OCI-LY3 (cell line): ENCODE measurements at regions not wholly inside any gene's neighbourhood (a gene's known extent, or its start where the extent isn't known, plus 50 kb on each side); places are given as distances from the start of the nearest gene placed in this dataset.
A peak's percentile ranks its signal among the peaks of the same experiment; 100 is the strongest.

ENCODE experiments used
- H2AFZ ChIP-seq: fragments of 200-600, 300-600 bp; shearing (Covaris generic); 2 replicates; pipeline ENCODE4 v1.6.0; 2014; ENCODE audit warnings: antibody characterized with exemption, low read depth, low read length
- H3K27ac ChIP-seq: fragments of 200-600, 300-600 bp; sonication (generic); 2 replicates; pipeline ENCODE4 v1.5.1; 2014; ENCODE audit warnings: mild to moderate bottlenecking, low read length, moderate library complexity, mixed read lengths
- H3K27me3 ChIP-seq: fragments of 200-600, 300-600 bp; sonication (generic); 2 replicates; pipeline ENCODE4 v1.6.1; 2014; ENCODE audit warnings: low read depth, low read length, mixed read lengths
- H3K36me3 ChIP-seq: fragments of 200-600, 300-600 bp; sonication (generic); replicated peaks from 2 replicates; pipeline ENCODE3; 2014; ENCODE audit warnings: low read depth, low read length, mixed read lengths
- H3K4me1 ChIP-seq: fragments of 300-600, 200-600 bp; sonication (generic); 2 replicates; pipeline ENCODE4 v1.6.1; 2014; ENCODE audit warnings: low read length, mixed read lengths
- H3K4me2 ChIP-seq: fragments of 200-600, 300-600 bp; sonication (generic); 2 replicates; pipeline ENCODE4 v1.6.1; 2014; ENCODE audit warnings: low read length, mixed read lengths
- H3K4me3 ChIP-seq: fragments of 300-600, 200-600 bp; sonication (generic); 2 replicates; pipeline ENCODE4 v1.5.1; 2014; ENCODE audit warnings: antibody characterized with exemption, mild to moderate bottlenecking, low read length, moderate library complexity
- H3K79me2 ChIP-seq: fragments of 300-600, 200-600 bp; shearing (Covaris generic); 2 replicates; pipeline ENCODE4 v1.6.1; 2014; ENCODE audit warnings: mild to moderate bottlenecking, low read length, mixed read lengths
- H3K9ac ChIP-seq: fragments of 300-600, 200-600 bp; shearing (Covaris generic); 2 replicates; pipeline ENCODE4 v1.6.0; 2014; ENCODE audit warnings: mild to moderate bottlenecking, low read length, moderate library complexity
- H3K9me3 ChIP-seq: fragments of 200-600, 300-600 bp; shearing (Covaris generic); 2 replicates; pipeline ENCODE4 v1.6.1; 2014; ENCODE audit warnings: low read length, mixed read lengths; ENCODE audit not compliant: insufficient read depth
- H4K20me1 ChIP-seq: fragments of 200-600, 300-600 bp; sonication (generic); 2 replicates; pipeline ENCODE4 v1.6.1; 2016; ENCODE audit warnings: low read length, mixed read lengths; ENCODE audit not compliant: insufficient read depth
- CTCF ChIP-seq: fragments of 200-600, 300-600 bp; sonication (generic); IDR thresholded peaks from 2 replicates; pipeline ENCODE4 v1.5.1; 2014; ENCODE audit warnings: antibody characterized with exemption, low read length, low read depth
- EZH2phosphoT487 ChIP-seq: fragments of 200-600 bp; shearing (Covaris generic); IDR thresholded peaks from 2 replicates; pipeline ENCODE4 v1.6.1; 2018; ENCODE audit warnings: antibody characterized with exemption, mixed run types, low read depth

DNA sequence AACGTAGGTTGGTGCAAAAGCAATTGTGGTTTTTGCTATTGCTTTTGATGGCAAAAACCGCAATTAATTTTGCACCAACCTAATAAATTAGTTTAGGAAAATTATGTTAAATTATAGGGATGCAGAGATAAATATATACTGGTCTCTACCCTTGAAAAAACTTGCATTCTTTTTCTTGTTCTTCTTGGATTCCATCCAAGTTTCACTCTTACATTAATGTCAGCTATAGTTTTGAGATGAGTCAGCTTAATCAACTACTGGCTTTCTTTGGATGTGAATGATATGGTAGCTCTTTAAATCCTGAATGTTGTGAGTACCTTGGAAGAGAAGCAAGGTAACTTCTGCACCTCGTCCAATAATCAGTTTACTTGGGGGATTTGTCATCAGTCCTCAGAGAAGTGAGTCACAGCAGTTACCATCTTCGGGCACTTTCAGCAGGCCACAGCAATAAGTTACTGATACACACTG is 549.0 kb upstream of the ZNF608 start:
- Histone ChIP-seq H4K20me1 (no peaks in the 10 kb centered on the region), H3K4me3 (no peak overlapping the region), H3K4me2 (peak overlapping the region; percentile 18; the same call in 1 of the 2 replicates), H3K9ac (no peak overlapping the region), H3K9me3 (no peaks in the 10 kb centered on the region), H2AFZ (no peak overlapping the region), H3K27me3 (no peaks in the 10 kb centered on the region), H3K36me3 (no peaks in the 10 kb centered on the region), H3K27ac (no peak overlapping the region), H3K79me2 (no peaks in the 10 kb centered on the region), H3K4me1 (peaks cover 18% of the 10 kb centered on the region)
- no peak for TF ChIP-seq CTCF
- no peak for TF ChIP-seq EZH2phosphoT487

DNA sequence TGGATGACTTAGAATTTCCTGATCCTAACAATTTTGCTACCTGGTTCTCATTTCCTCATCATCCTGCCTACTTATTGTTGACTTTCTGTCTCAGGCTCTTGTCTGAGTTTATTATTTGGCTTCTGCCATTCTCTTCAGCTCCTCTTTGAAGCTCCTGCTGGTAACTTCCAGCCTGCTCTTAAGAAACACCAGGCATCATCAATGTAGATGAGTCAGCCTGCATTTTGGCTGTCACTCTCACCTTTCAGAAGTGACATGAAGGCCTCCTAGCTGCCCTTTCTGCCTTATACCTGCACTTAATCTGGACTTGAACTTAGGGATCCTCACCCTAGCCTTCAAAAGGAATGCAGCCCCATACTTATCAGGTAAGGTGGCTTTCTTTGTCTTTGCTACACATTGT is 551.8 kb upstream of the ZNF608 start:
- Histone ChIP-seq H3K79me2 (no peaks in the 10 kb centered on the region), H3K27me3 (no peaks in the 10 kb centered on the region), H3K36me3 (no peaks in the 10 kb centered on the region), H4K20me1 (no peaks in the 10 kb centered on the region), H3K4me1 (peaks cover 10% of the 10 kb centered on the region), H2AFZ (no peak overlapping the region), H3K27ac (no peak overlapping the region), H3K9me3 (no peaks in the 10 kb centered on the region), H3K4me2 (no peak overlapping the region), H3K4me3 (no peak overlapping the region), H3K9ac (no peak overlapping the region)
- TF ChIP-seq EZH2phosphoT487 (no peak), CTCF (no peak)

GRCh38 chr5:125298746-125299379 is 552.4 kb upstream of the ZNF608 start:
- no peak overlapping the region for H3K4me3 ChIP-seq
- no peaks in the 10 kb centered on the region for H3K27me3 ChIP-seq
- H2AFZ ChIP-seq: no peak overlapping the region
- no peak overlapping the region for H3K4me2 ChIP-seq
- H3K4me1 ChIP-seq: peaks cover 10% of the 10 kb centered on the region
- no peaks in the 10 kb centered on the region for H3K36me3 ChIP-seq
- no peaks in the 10 kb centered on the region for H3K9me3 ChIP-seq
- no peak overlapping the region for H3K9ac ChIP-seq
- TF ChIP-seq EZH2phosphoT487: no peak
- no peak for TF ChIP-seq CTCF
- no peaks in the 10 kb centered on the region for H3K79me2 ChIP-seq
- H4K20me1 ChIP-seq: no peaks in the 10 kb centered on the region
- no peak overlapping the region for H3K27ac ChIP-seq

DNA sequence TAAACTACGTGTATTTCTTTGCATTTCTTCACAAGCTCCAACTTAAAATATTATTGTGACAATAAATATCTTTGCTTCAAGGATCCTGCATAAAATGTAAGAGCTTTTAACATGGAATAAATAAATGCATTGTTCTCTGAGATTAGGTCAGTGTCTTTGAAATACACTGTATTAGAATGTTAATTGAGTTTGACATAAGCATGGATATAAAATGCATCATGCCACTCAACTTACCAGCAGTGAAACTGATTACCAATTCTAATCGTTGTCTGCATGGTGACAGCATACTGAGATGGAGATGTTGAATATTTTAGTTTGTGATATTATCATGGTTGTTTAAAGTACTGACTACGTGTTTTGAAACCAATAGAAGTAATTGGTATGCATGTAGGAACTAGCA is 555.3 kb upstream of the ZNF608 start:
- Histone ChIP-seq H2AFZ (no peak overlapping the region), H3K27ac (no peak overlapping the region), H3K9me3 (no peaks in the 10 kb centered on the region), H3K4me1 (no peaks in the 10 kb centered on the region), H3K4me3 (no peak overlapping the region), H3K79me2 (no peaks in the 10 kb centered on the region), H4K20me1 (no peaks in the 10 kb centered on the region), H3K4me2 (no peak overlapping the region), H3K36me3 (no peaks in the 10 kb centered on the region), H3K9ac (no peak overlapping the region), H3K27me3 (no peaks in the 10 kb centered on the region)
- TF ChIP-seq CTCF (no peak), EZH2phosphoT487 (no peak)
